ENCODE measurements at regions not wholly inside any gene's neighbourhood (a gene's known extent, or its start where the extent isn't known, plus 50 kb on each side); places are given as distances from the start of the nearest gene placed in this dataset.

GRCh38 chr2:21782866-21783265, 659.1 kb downstream of the TDRD15 start:
- TF ChIP-seq YY1 (IDR thresholded peaks at IDR 0.05; ENCODE audit: insufficient read depth, insufficient read length) (no peak), ZNF274 (IDR thresholded peaks at IDR 0.05; ENCODE audit: low read depth, low read length) (no peak)
